SK-N-SH treated with all-trans-retinoic acid at 6 μM for 48 hours (cell line): ENCODE measurements at regions not wholly inside any gene's neighbourhood (a gene's known extent, or its start where the extent isn't known, plus 50 kb on each side); places are given as distances from the start of the nearest gene placed in this dataset.

Experiments
- ARNTL ChIP-seq: fragments of 450-650 bp; formaldehyde crosslinking; IDR thresholded peaks from 2 replicates; pipeline ENCODE4 v1.5.0; 2020; ENCODE audit warnings: low read depth, mild to moderate bottlenecking, moderate library complexity, borderline replicate concordance
- CSRNP3 ChIP-seq: fragments of 250-450 bp; sonication (Bioruptor Pico); IDR thresholded peaks from 2 replicates; pipeline ENCODE4 v1.5.1; 2021; ENCODE audit warnings: mild to moderate bottlenecking, moderate library complexity
- ISL1 ChIP-seq: fragments of 250-450 bp; sonication (Bioruptor Pico); IDR thresholded peaks from 2 replicates; pipeline ENCODE4 v2.1.2; 2022; ENCODE audit warnings: mild to moderate bottlenecking, moderate library complexity
- PATZ1 ChIP-seq: fragments of 250-450 bp; sonication (Bioruptor Pico); IDR thresholded peaks from 2 replicates; pipeline ENCODE4 v1.8.0; 2020; ENCODE audit warnings: mild to moderate bottlenecking, moderate library complexity, borderline replicate concordance
- PPARA ChIP-seq: fragments of 250-450 bp; sonication (Bioruptor Pico); IDR thresholded peaks from 2 replicates; pipeline ENCODE4 v1.5.0; 2020; ENCODE audit warnings: mild to moderate bottlenecking, borderline replicate concordance
- ZFP30 ChIP-seq: fragments of 450-650 bp; formaldehyde crosslinking; IDR thresholded peaks from 2 replicates; pipeline ENCODE4 v1.5.0; 2022; ENCODE audit warnings: mild to moderate bottlenecking, moderate library complexity
- ZNF70 ChIP-seq: fragments of 450-650 bp; formaldehyde crosslinking; IDR thresholded peaks from 2 replicates; pipeline ENCODE4 v1.5.0; 2020; ENCODE audit warnings: mild to moderate bottlenecking, moderate library complexity

GRCh38 chr16:72470541-72470940 lies 298.6 kb upstream of the PMFBP1 start:
- TF ChIP-seq CSRNP3 (CRISPR knock-in tag) = no peak
- TF ChIP-seq ARNTL (CRISPR knock-in tag) = no peak
- no peak for TF ChIP-seq ISL1 (CRISPR knock-in tag)
- no peak for TF ChIP-seq PPARA (CRISPR knock-in tag)
- TF ChIP-seq ZFP30 (CRISPR knock-in tag) = no peak
- TF ChIP-seq PATZ1 (CRISPR knock-in tag) = no peak
- no peak for TF ChIP-seq ZNF70 (CRISPR knock-in tag)
